ENCODE measurements at regions not wholly inside any gene's neighbourhood (a gene's known extent, or its start where the extent isn't known, plus 50 kb on each side); places are given as distances from the start of the nearest gene placed in this dataset.

- no peak for DNase-seq
These were observed 82.9 kb downstream of the ELOVL4 start for GRCh38 chr6:79864421-79864820.

- no peak for DNase-seq
These were observed 83.4 kb downstream of the ELOVL4 start for GRCh38 chr6:79864001-79864400.

GRCh38 chr6:79863566-79863965, 83.8 kb downstream of the ELOVL4 start:
- DNase-seq = no peak

GRCh38 chr6:79862711-79863110, 84.6 kb downstream of the ELOVL4 start:
- DNase-seq = peak in 1 of 2 donors; percentile 19

- DNase-seq = no peak
These were observed 85.2 kb downstream of the ELOVL4 start for GRCh38 chr6:79862126-79862525.

- DNase-seq = no peak
These were observed 86.3 kb downstream of the ELOVL4 start for GRCh38 chr6:79861023-79861422.

GRCh38 chr6:79847426-79847825, 99.9 kb downstream of the ELOVL4 start:
- DNase-seq = no peak

GRCh38 chr6:79842376-79843040, 104.8 kb downstream of the ELOVL4 start:
- DNase-seq = no peak

- DNase-seq = peak; percentile 37 to 44
These were observed 105.6 kb downstream of the ELOVL4 start for GRCh38 chr6:79841577-79842375.

- DNase-seq = no peak
These were observed 108.5 kb downstream of the ELOVL4 start for GRCh38 chr6:79838851-79839250.

GRCh38 chr6:79833964-79834284, 113.4 kb downstream of the ELOVL4 start:
- no peak for DNase-seq

- no peak for DNase-seq
These were observed 113.9 kb downstream of the ELOVL4 start for GRCh38 chr6:79833264-79833963.

GRCh38 chr6:79832723-79833122, 114.6 kb downstream of the ELOVL4 start:
- DNase-seq = no peak

- DNase-seq = no peak
These were observed 123.2 kb downstream of the ELOVL4 start for GRCh38 chr6:79824202-79824601.

- DNase-seq = no peak
These were observed 125.5 kb downstream of the ELOVL4 start for GRCh38 chr6:79821859-79822258.

- no peak for DNase-seq
These were observed 128.9 kb downstream of the ELOVL4 start for GRCh38 chr6:79818471-79818870.

GRCh38 chr6:79814940-79815339, 132.4 kb downstream of the ELOVL4 start:
- no peak for DNase-seq

- DNase-seq = peak; percentile 58 to 90
These were observed 133.3 kb downstream of the ELOVL4 start for GRCh38 chr6:79813854-79814709.

- DNase-seq = no peak
These were observed 134.1 kb downstream of the ELOVL4 start for GRCh38 chr6:79813143-79813850.

GRCh38 chr6:79812195-79812594, 135.2 kb downstream of the ELOVL4 start:
- no peak for DNase-seq

GRCh38 chr6:79810871-79811270, 136.5 kb downstream of the ELOVL4 start:
- DNase-seq = no peak

GRCh38 chr6:79810185-79810705, 137.1 kb downstream of the ELOVL4 start:
- no peak for DNase-seq
